ENCODE measurements at regions not wholly inside any gene's neighbourhood (a gene's known extent, or its start where the extent isn't known, plus 50 kb on each side); places are given as distances from the start of the nearest gene placed in this dataset.

DNA sequence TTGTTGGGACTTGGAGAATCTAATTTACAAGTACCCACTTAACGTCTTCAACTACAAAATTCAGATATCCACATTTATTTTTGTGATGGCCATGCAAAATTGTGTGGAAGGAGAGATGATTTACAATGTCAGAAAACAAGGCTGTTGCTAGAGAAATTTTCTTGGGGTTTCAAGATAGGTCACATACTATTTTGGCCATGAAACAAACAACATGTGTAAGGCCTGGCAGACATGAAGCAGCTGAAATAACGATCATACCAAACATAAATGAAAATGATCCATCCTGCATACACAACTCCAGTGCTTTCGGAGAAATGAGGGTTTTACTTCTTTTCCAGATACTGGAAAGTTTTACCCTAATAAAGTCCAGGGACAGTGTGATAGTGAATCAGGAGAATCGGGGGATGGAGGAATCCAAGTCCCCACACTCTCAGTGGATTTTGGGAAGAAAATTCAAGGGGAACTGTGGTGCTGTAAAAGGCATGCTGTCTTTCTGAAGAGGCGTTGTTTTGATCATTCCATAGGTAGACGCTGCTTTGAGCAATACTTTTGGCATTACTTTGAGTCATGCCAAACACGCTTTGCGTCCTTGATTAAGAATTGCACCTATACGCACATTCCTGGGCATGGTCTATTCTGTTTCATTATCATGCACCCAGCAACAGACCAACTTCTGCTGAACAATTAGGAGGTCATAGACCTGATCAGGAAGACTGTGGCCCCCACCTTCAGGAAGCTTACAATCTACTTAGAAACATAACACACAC, 79.4 kb downstream of the POU3F3 start:
- no peak overlapping the region for H3K4me3 ChIP-seq (replicated peaks; ENCODE audit: insufficient read depth, low read length)
- DNase-seq (ENCODE audit: low read depth in 1 of 2, low spot score in 1 of 2) = no peak
- TF ChIP-seq SPI1 (IDR thresholded peaks at IDR 0.05; ENCODE audit: borderline replicate concordance, low read depth) (no peak), POLR2AphosphoS5 (IDR thresholded peaks at IDR 0.05; ENCODE audit: low read depth) (no peak), GABPA (IDR thresholded peaks at IDR 0.05; ENCODE audit: low read depth) (no peak)
- TF ChIP-seq, protein P1, sequence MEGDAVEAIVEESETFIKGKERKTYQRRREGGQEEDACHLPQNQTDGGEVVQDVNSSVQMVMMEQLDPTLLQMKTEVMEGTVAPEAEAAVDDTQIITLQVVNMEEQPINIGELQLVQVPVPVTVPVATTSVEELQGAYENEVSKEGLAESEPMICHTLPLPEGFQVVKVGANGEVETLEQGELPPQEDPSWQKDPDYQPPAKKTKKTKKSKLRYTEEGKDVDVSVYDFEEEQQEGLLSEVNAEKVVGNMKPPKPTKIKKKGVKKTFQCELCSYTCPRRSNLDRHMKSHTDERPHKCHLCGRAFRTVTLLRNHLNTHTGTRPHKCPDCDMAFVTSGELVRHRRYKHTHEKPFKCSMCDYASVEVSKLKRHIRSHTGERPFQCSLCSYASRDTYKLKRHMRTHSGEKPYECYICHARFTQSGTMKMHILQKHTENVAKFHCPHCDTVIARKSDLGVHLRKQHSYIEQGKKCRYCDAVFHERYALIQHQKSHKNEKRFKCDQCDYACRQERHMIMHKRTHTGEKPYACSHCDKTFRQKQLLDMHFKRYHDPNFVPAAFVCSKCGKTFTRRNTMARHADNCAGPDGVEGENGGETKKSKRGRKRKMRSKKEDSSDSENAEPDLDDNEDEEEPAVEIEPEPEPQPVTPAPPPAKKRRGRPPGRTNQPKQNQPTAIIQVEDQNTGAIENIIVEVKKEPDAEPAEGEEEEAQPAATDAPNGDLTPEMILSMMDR (IDR thresholded peaks at IDR 0.05; ENCODE audit: insufficient read depth, low read length) = no peak
- TF ChIP-seq, protein P2, sequence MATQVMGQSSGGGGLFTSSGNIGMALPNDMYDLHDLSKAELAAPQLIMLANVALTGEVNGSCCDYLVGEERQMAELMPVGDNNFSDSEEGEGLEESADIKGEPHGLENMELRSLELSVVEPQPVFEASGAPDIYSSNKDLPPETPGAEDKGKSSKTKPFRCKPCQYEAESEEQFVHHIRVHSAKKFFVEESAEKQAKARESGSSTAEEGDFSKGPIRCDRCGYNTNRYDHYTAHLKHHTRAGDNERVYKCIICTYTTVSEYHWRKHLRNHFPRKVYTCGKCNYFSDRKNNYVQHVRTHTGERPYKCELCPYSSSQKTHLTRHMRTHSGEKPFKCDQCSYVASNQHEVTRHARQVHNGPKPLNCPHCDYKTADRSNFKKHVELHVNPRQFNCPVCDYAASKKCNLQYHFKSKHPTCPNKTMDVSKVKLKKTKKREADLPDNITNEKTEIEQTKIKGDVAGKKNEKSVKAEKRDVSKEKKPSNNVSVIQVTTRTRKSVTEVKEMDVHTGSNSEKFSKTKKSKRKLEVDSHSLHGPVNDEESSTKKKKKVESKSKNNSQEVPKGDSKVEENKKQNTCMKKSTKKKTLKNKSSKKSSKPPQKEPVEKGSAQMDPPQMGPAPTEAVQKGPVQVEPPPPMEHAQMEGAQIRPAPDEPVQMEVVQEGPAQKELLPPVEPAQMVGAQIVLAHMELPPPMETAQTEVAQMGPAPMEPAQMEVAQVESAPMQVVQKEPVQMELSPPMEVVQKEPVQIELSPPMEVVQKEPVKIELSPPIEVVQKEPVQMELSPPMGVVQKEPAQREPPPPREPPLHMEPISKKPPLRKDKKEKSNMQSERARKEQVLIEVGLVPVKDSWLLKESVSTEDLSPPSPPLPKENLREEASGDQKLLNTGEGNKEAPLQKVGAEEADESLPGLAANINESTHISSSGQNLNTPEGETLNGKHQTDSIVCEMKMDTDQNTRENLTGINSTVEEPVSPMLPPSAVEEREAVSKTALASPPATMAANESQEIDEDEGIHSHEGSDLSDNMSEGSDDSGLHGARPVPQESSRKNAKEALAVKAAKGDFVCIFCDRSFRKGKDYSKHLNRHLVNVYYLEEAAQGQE (IDR thresholded peaks at IDR 0.05; ENCODE audit: insufficient replicate concordance, low read depth) = no peak
- no peak overlapping the region for H3K27ac ChIP-seq (replicated peaks)
- H3K27me3 ChIP-seq (ENCODE audit: insufficient read depth, poor library complexity, severe bottlenecking) = no peaks in the 10 kb centered on the region

DNA sequence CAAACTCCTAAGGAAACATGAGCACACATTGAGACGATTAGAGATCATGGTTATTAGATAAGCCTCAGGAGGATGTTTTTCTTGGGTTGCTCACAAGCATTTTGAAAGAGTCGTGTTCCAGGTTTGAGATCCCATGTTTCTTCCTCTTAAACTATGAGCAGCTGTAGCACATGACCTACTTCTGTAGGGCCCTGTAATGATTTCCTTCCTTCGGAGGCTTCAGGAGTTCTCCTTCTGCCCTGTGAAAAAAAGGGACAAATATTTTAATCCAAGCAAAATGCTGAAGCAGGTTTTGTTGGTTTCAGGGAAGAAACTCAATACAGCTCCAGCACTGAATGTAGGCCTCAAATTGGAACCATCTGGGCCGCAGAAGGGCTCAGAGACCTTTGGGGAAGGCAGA, 82.6 kb downstream of the POU3F3 start:
- no peak for TF ChIP-seq POLR2AphosphoS5 (IDR thresholded peaks at IDR 0.05; ENCODE audit: low read depth)
- no peak for TF ChIP-seq GABPA (IDR thresholded peaks at IDR 0.05; ENCODE audit: low read depth)
- TF ChIP-seq, protein P1 (IDR thresholded peaks at IDR 0.05; ENCODE audit: insufficient read depth, low read length) = no peak
- TF ChIP-seq SPI1 (IDR thresholded peaks at IDR 0.05; ENCODE audit: borderline replicate concordance, low read depth) = no peak
- TF ChIP-seq, protein P2 (IDR thresholded peaks at IDR 0.05; ENCODE audit: insufficient replicate concordance, low read depth) = no peak
- DNase-seq (ENCODE audit: low read depth in 1 of 2, low spot score in 1 of 2) = no peak
- peaks cover 4% of the 10 kb centered on the region for H3K27me3 ChIP-seq (ENCODE audit: insufficient read depth, poor library complexity, severe bottlenecking)
- H3K4me3 ChIP-seq (replicated peaks; ENCODE audit: insufficient read depth, low read length) = no peak overlapping the region
- H3K27ac ChIP-seq (replicated peaks) = no peak overlapping the region

DNA sequence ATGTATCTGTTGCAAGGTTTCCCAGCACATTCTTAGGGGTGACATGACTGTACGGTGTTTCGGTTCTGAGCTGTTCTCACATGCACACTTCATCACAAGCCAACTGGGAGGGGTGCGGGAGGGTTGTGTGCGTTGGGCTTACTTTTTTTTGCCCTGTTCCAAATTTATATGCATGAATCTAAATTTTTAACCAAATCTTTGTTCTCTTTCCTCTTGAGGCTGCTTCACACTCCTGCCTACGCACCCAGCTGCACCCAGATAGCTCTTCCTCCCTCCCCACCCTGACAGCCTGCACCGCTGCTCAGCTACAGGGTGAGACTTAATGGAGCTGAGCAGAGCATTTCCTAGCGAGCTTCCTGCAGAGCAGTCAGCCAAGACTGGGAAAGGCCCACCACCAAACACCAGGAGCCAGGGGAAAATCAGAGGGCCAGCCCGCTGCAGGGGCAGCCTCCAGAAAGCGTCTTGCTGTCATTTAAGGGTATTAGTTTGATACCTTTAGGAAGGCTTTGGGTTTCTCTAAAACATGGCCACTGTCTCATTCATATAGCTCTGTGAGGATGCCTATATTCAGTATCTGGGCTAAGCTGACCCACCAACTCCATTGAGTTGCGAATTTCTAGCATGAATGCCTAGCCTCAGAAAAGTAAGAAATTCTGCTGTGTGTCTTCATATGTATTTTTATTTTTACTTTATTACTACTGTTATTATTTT, 84.5 kb downstream of the POU3F3 start:
- no peak for DNase-seq (ENCODE audit: low read depth in 1 of 2, low spot score in 1 of 2)
- Histone ChIP-seq H3K27me3 (ENCODE audit: insufficient read depth, poor library complexity, severe bottlenecking) (peaks cover 4% of the 10 kb centered on the region), H3K27ac (replicated peaks) (no peak overlapping the region), H3K4me3 (replicated peaks; ENCODE audit: insufficient read depth, low read length) (no peak overlapping the region)
- TF ChIP-seq GABPA (IDR thresholded peaks at IDR 0.05; ENCODE audit: low read depth) (no peak), POLR2AphosphoS5 (IDR thresholded peaks at IDR 0.05; ENCODE audit: low read depth) (no peak), SPI1 (IDR thresholded peaks at IDR 0.05; ENCODE audit: borderline replicate concordance, low read depth) (no peak)
- TF ChIP-seq, protein P1 (IDR thresholded peaks at IDR 0.05; ENCODE audit: insufficient read depth, low read length) = no peak
- TF ChIP-seq, protein P2 (IDR thresholded peaks at IDR 0.05; ENCODE audit: insufficient replicate concordance, low read depth) = no peak

Data from HL-60 (cell line).